ENCODE measurements at regions not wholly inside any gene's neighbourhood (a gene's known extent, or its start where the extent isn't known, plus 50 kb on each side); places are given as distances from the start of the nearest gene placed in this dataset.
"Not testable (repeated sequence)": the region's sequence is repeated elsewhere in the genome, so short reads cannot be mapped to it uniquely, and the experiment has no call there.

GRCh38 chr4:160399826-160400225 is 1296.9 kb downstream of the RAPGEF2 start:
- no peak for DNase-seq (ENCODE audit: low read depth, low spot score)
- no peak overlapping the region for H3K27ac ChIP-seq
- H3K36me3 ChIP-seq (ENCODE audit: insufficient read depth, low read length) = no peaks in the 10 kb centered on the region
- no peak for TF ChIP-seq POLR2AphosphoS5 (IDR thresholded peaks at IDR 0.05; ENCODE audit: borderline replicate concordance, low read depth, low read length)
- no peak for TF ChIP-seq EZH2 (IDR thresholded peaks at IDR 0.05)
- TF ChIP-seq FOXP2 (optimal IDR thresholded peaks at IDR 0.05; ENCODE audit: control extremely low read depth, extremely low read length, insufficient read depth) = no peak
- H3K9me3 ChIP-seq (ENCODE audit: low read depth, low read length) = no peaks in the 10 kb centered on the region
- no peak overlapping the region for H3K4me3 ChIP-seq
- H3K9ac ChIP-seq (ENCODE audit: insufficient read length) = no peak overlapping the region

GRCh38 chr4:160403081-160403480 is 1300.2 kb downstream of the RAPGEF2 start:
- no peaks in the 10 kb centered on the region for H3K36me3 ChIP-seq (ENCODE audit: insufficient read depth, low read length)
- DNase-seq (ENCODE audit: low read depth, low spot score) = no peak
- no peaks in the 10 kb centered on the region for H3K9me3 ChIP-seq (ENCODE audit: low read depth, low read length)
- no peak overlapping the region for H3K4me3 ChIP-seq
- no peak for TF ChIP-seq EZH2 (IDR thresholded peaks at IDR 0.05)
- no peak for TF ChIP-seq POLR2AphosphoS5 (IDR thresholded peaks at IDR 0.05; ENCODE audit: borderline replicate concordance, low read depth, low read length)
- TF ChIP-seq FOXP2 (optimal IDR thresholded peaks at IDR 0.05; ENCODE audit: control extremely low read depth, extremely low read length, insufficient read depth) = no peak
- H3K9ac ChIP-seq (ENCODE audit: insufficient read length) = no peak overlapping the region
- no peak overlapping the region for H3K27ac ChIP-seq

- H3K9ac ChIP-seq (ENCODE audit: insufficient read length) = no peak overlapping the region
- no peaks in the 10 kb centered on the region for H3K9me3 ChIP-seq (ENCODE audit: low read depth, low read length)
- no peak overlapping the region for H3K27ac ChIP-seq
- no peak for TF ChIP-seq FOXP2 (optimal IDR thresholded peaks at IDR 0.05; ENCODE audit: control extremely low read depth, extremely low read length, insufficient read depth)
- no peak for TF ChIP-seq EZH2 (IDR thresholded peaks at IDR 0.05)
- no peak for TF ChIP-seq POLR2AphosphoS5 (IDR thresholded peaks at IDR 0.05; ENCODE audit: borderline replicate concordance, low read depth, low read length)
- no peak overlapping the region for H3K4me3 ChIP-seq
- no peak for DNase-seq (ENCODE audit: low read depth, low spot score)
- no peaks in the 10 kb centered on the region for H3K36me3 ChIP-seq (ENCODE audit: insufficient read depth, low read length)
Measured at GRCh38 chr4:160406263-160406825, 1303.5 kb downstream of the RAPGEF2 start.

DNA sequence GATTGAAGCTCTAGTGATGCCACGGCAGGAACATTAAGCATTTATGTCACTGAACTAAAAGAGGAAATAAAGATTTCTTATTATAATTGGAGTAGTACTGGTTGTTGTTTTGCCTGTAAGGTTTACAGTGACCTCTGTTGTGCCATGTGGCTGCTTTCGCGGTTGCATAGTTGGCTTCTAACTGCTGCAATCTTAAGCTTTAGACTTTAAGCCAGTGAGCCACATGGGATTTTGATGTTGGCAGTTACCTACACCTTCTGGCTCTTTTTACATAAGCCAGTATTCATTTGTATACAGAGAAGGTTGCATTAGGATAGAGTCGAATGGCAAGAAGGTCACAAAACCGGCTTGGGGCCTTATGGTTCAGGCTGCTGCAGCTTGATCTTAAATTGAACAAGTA is 1311.6 kb downstream of the RAPGEF2 start:
- H3K9me3 ChIP-seq (ENCODE audit: low read depth, low read length) = no peaks in the 10 kb centered on the region
- no peaks in the 10 kb centered on the region for H3K36me3 ChIP-seq (ENCODE audit: insufficient read depth, low read length)
- H3K9ac ChIP-seq (ENCODE audit: insufficient read length) = no peak overlapping the region
- no peak overlapping the region for H3K4me3 ChIP-seq
- no peak overlapping the region for H3K27ac ChIP-seq
- no peak for DNase-seq (ENCODE audit: low read depth, low spot score)
- TF ChIP-seq FOXP2 (optimal IDR thresholded peaks at IDR 0.05; ENCODE audit: control extremely low read depth, extremely low read length, insufficient read depth) (no peak), POLR2AphosphoS5 (IDR thresholded peaks at IDR 0.05; ENCODE audit: borderline replicate concordance, low read depth, low read length) (no peak), EZH2 (IDR thresholded peaks at IDR 0.05) (no peak)

GRCh38 chr4:160423879-160424451 is 1321.1 kb downstream of the RAPGEF2 start:
- TF ChIP-seq POLR2AphosphoS5 (IDR thresholded peaks at IDR 0.05; ENCODE audit: borderline replicate concordance, low read depth, low read length) (no peak), FOXP2 (optimal IDR thresholded peaks at IDR 0.05; ENCODE audit: control extremely low read depth, extremely low read length, insufficient read depth) (no peak), EZH2 (IDR thresholded peaks at IDR 0.05) (no peak)
- Histone ChIP-seq H3K36me3 (ENCODE audit: insufficient read depth, low read length) (no peaks in the 10 kb centered on the region), H3K9me3 (ENCODE audit: low read depth, low read length) (no peaks in the 10 kb centered on the region), H3K4me3 (no peak overlapping the region), H3K27ac (no peak overlapping the region), H3K9ac (ENCODE audit: insufficient read length) (no peak overlapping the region)
- no peak for DNase-seq (ENCODE audit: low read depth, low spot score)

DNA sequence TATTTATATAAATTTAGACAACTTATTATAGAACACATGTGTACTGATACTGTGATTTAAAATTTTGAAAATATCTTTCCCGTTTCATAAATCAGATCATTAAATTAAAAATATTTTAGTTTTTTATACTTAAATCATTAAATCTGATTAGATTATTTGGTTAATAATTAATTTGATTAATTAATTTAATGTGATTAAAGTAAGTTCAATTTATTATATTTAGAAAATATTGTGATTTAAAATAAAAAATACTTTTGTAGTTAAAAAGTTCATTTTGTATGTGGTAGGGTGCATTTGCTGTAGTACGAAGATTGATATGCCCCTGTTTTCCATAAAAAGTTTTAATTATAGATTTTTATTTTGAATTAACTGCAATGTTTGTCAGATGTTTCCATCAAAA is 1323.4 kb downstream of the RAPGEF2 start:
- H3K36me3 ChIP-seq (ENCODE audit: insufficient read depth, low read length) = no peaks in the 10 kb centered on the region
- no peaks in the 10 kb centered on the region for H3K9me3 ChIP-seq (ENCODE audit: low read depth, low read length)
- H3K4me3 ChIP-seq = no peak overlapping the region
- no peak overlapping the region for H3K9ac ChIP-seq (ENCODE audit: insufficient read length)
- DNase-seq (ENCODE audit: low read depth, low spot score) = no peak
- TF ChIP-seq POLR2AphosphoS5 (IDR thresholded peaks at IDR 0.05; ENCODE audit: borderline replicate concordance, low read depth, low read length) = no peak
- TF ChIP-seq EZH2 (IDR thresholded peaks at IDR 0.05) = no peak
- TF ChIP-seq FOXP2 (optimal IDR thresholded peaks at IDR 0.05; ENCODE audit: control extremely low read depth, extremely low read length, insufficient read depth) = no peak
- no peak overlapping the region for H3K27ac ChIP-seq

DNA sequence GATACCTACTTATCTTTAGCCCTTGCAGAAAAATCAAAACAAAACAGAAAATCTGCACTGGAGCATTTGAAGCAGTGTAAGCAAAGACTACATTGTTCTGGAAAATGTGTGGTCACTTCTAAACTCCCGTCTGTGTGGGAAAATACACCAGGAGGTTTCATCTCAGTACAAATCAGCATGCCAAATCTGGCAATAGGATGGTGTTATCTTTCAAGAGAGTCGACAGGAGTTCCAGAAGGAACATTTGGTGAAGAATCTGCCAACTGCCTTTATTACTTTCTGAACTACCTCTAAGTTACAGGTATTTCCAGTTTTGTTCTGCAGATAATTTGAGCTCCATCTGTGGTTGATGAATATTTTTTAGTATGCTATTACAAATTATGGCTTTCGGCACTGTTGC is 1348.0 kb downstream of the RAPGEF2 start:
- Histone ChIP-seq H3K4me3 (no peak overlapping the region), H3K9me3 (ENCODE audit: low read depth, low read length) (no peaks in the 10 kb centered on the region), H3K9ac (ENCODE audit: insufficient read length) (no peak overlapping the region), H3K36me3 (ENCODE audit: insufficient read depth, low read length) (no peaks in the 10 kb centered on the region), H3K27ac (no peak overlapping the region)
- DNase-seq (ENCODE audit: low read depth, low spot score) = no peak
- TF ChIP-seq FOXP2 (optimal IDR thresholded peaks at IDR 0.05; ENCODE audit: control extremely low read depth, extremely low read length, insufficient read depth) (no peak), POLR2AphosphoS5 (IDR thresholded peaks at IDR 0.05; ENCODE audit: borderline replicate concordance, low read depth, low read length) (no peak), EZH2 (IDR thresholded peaks at IDR 0.05) (no peak)

- not testable (repeated sequence) for H3K36me3 ChIP-seq (ENCODE audit: insufficient read depth, low read length); H3K4me3 ChIP-seq
Measured at GRCh38 chr4:160481696-160482690, 1379.1 kb downstream of the RAPGEF2 start.

More at GRCh38 chr4:160481696-160482690, 1379.1 kb downstream of the RAPGEF2 start:
- H3K9ac ChIP-seq (ENCODE audit: insufficient read length); H3K27ac ChIP-seq; H3K9me3 ChIP-seq (ENCODE audit: low read depth, low read length); DNase-seq (ENCODE audit: low read depth, low spot score): not testable (repeated sequence)
